Fibroblast of villous mesenchyme (primary cell): ENCODE measurements at regions not wholly inside any gene's neighbourhood (a gene's known extent, or its start where the extent isn't known, plus 50 kb on each side); places are given as distances from the start of the nearest gene placed in this dataset.

Source experiments
- DNase-seq: peaks from one replicate; pipeline ENCODE4 v3.0.0-alpha.2; 2010; ENCODE audit warnings: low read depth
- H3K4me3 ChIP-seq: 2 replicates; pipeline ENCODE4 v1.5.1; 2011; ENCODE audit warnings: low read depth, mild to moderate bottlenecking, low read length
- CTCF ChIP-seq: IDR thresholded peaks from 2 replicates; pipeline ENCODE4 v1.5.1; 2012; ENCODE audit warnings: low read depth, mild to moderate bottlenecking, low read length; ENCODE audit not compliant: insufficient read depth

- no peak for DNase-seq
- TF ChIP-seq CTCF = no peak
- H3K4me3 ChIP-seq = no peak overlapping the region
Measured at GRCh38 chr4:4759232-4759631, 100.2 kb upstream of the MSX1 start.

- no peak for DNase-seq
- H3K4me3 ChIP-seq = no peak overlapping the region
- no peak for TF ChIP-seq CTCF
Measured at GRCh38 chr4:4758681-4759080, 100.8 kb upstream of the MSX1 start.

GRCh38 chr4:4755306-4755705, 104.2 kb upstream of the MSX1 start:
- no peak for DNase-seq

GRCh38 chr4:4754641-4755040, 104.8 kb upstream of the MSX1 start:
- TF ChIP-seq CTCF = no peak
- DNase-seq = no peak
- H3K4me3 ChIP-seq = no peak overlapping the region

More at GRCh38 chr4:4755306-4755705, 104.2 kb upstream of the MSX1 start:
- no peak overlapping the region for H3K4me3 ChIP-seq
- TF ChIP-seq CTCF = no peak

- H3K4me3 ChIP-seq = no peak overlapping the region
- DNase-seq = no peak
- TF ChIP-seq CTCF = no peak
Measured at GRCh38 chr4:4753643-4754042, 105.8 kb upstream of the MSX1 start.

- H3K4me3 ChIP-seq = no peak overlapping the region
- DNase-seq = peak; percentile 91
- TF ChIP-seq CTCF = no peak
Measured at GRCh38 chr4:4752576-4753401, 106.7 kb upstream of the MSX1 start.

- TF ChIP-seq CTCF = no peak
- H3K4me3 ChIP-seq = no peak overlapping the region
- no peak for DNase-seq
Measured at GRCh38 chr4:4752025-4752424, 107.4 kb upstream of the MSX1 start.
